GM06990 (cell line): ENCODE measurements at regions not wholly inside any gene's neighbourhood (a gene's known extent, or its start where the extent isn't known, plus 50 kb on each side); places are given as distances from the start of the nearest gene placed in this dataset.

Experiments
- DNase-seq: peaks from one replicate; pipeline ENCODE4 v3.0.0-alpha.2; 2011; ENCODE audit not compliant: insufficient read length; ENCODE audit errors: extremely low read depth
- H3K27me3 ChIP-seq: replicated peaks from 2 replicates; pipeline ENCODE4 v1.6.0; 2011; ENCODE audit warnings: low read length; ENCODE audit not compliant: control insufficient read depth, insufficient read depth
- H3K36me3 ChIP-seq: 2 replicates; pipeline ENCODE4 v1.5.1; 2011; ENCODE audit warnings: low read length; ENCODE audit not compliant: control insufficient read depth, insufficient read depth
- H3K4me3 ChIP-seq: replicated peaks from 2 replicates; pipeline ENCODE4 v1.5.1; 2011; ENCODE audit warnings: low read depth, mild to moderate bottlenecking, control low read depth, low read length
- CTCF ChIP-seq: IDR thresholded peaks from 2 replicates; pipeline ENCODE4 v1.5.1; 2011; ENCODE audit warnings: low read length, control low read depth, mild to moderate bottlenecking, inconsistent platforms; ENCODE audit not compliant: insufficient read depth, poor library complexity, severe bottlenecking

- Histone ChIP-seq H3K4me3 (no peak overlapping the region), H3K36me3 (no peaks in the 10 kb centered on the region), H3K27me3 (no peaks in the 10 kb centered on the region; the same call in 1 of the 2 replicates)
- DNase-seq = no peak
- no peak for TF ChIP-seq CTCF
Measured at GRCh38 chr12:85509081-85509856, 229.2 kb downstream of the ALX1 start.

GRCh38 chr12:85509857-85510256 lies 229.8 kb downstream of the ALX1 start:
- DNase-seq = no peak
- Histone ChIP-seq H3K4me3 (no peak overlapping the region), H3K36me3 (no peaks in the 10 kb centered on the region), H3K27me3 (no peaks in the 10 kb centered on the region; the same call in 1 of the 2 replicates)
- TF ChIP-seq CTCF = no peak

GRCh38 chr12:85516039-85516438 lies 236.0 kb downstream of the ALX1 start:
- H3K4me3 ChIP-seq = no peak overlapping the region
- no peak for DNase-seq
- no peaks in the 10 kb centered on the region for H3K36me3 ChIP-seq
- no peak for TF ChIP-seq CTCF
- H3K27me3 ChIP-seq = no peaks in the 10 kb centered on the region; the same call in 1 of the 2 replicates

GRCh38 chr12:85516667-85517325 lies 236.8 kb downstream of the ALX1 start:
- Histone ChIP-seq H3K27me3 (no peaks in the 10 kb centered on the region; the same call in 1 of the 2 replicates), H3K36me3 (no peaks in the 10 kb centered on the region), H3K4me3 (no peak overlapping the region)
- no peak for TF ChIP-seq CTCF
- DNase-seq = no peak

GRCh38 chr12:85519163-85519562 lies 239.1 kb downstream of the ALX1 start:
- Histone ChIP-seq H3K36me3 (no peaks in the 10 kb centered on the region), H3K4me3 (no peak overlapping the region), H3K27me3 (no peaks in the 10 kb centered on the region)
- TF ChIP-seq CTCF = no peak
- DNase-seq = no peak
